Endothelial cell of umbilical vein (primary cell): ENCODE measurements at regions not wholly inside any gene's neighbourhood (a gene's known extent, or its start where the extent isn't known, plus 50 kb on each side); places are given as distances from the start of the nearest gene placed in this dataset.

ENCODE experiments used
- BruUV-seq: library from RNA; stranded (reverse); fragments of 400-500 nt; replicated peaks from 2 replicates; lab custom pipeline; 2021; lab: Mats Ljungman, UMichigan
- CTCF ChIA-PET: fragments of 300-600, 350-600 bp; sonication (Branson Sonifier 250); formaldehyde crosslinking; loops from one replicate; lab custom pipeline; 2021; ENCODE audit warnings: antibody characterized with exemption, inconsistent platforms; lab: Charles Lee
- POLR2A ChIA-PET: fragments of 300-600, 350-600 bp; sonication (Branson Sonifier 250); formaldehyde crosslinking; loops from one replicate; lab custom pipeline; 2021; ENCODE audit warnings: antibody characterized with exemption, inconsistent platforms; lab: Charles Lee
- DNase-seq: peaks from one replicate; pipeline ENCODE4 v3.0.0-alpha.2; 2011; ENCODE audit warnings: low read depth, low spot score
- FAIRE-seq: peaks from 2 replicates; lab custom pipeline; 2011; peaks lifted over from hg19 to GRCh38; lab: Jason Lieb, UNC
- H2AFZ ChIP-seq: 2 replicates; pipeline ENCODE4 v1.6.0; 2012; ENCODE audit warnings: low read depth, low read length, control low read depth, inconsistent platforms
- H3K27ac ChIP-seq: 2 replicates; pipeline ENCODE4 v1.5.1; 2011; ENCODE audit warnings: low read depth, mild to moderate bottlenecking, control low read depth, low read length, moderate library complexity; ENCODE audit not compliant: insufficient read depth
- H3K27me3 ChIP-seq, 2 experiments: 2 replicates each; pipeline versions ENCODE4 v1.6.0 to v1.6.1; 2011; ENCODE audit warnings: low read length in 2 of 2, mixed read lengths in 1 of 2; ENCODE audit not compliant: control insufficient read depth in 2 of 2, insufficient read depth in 2 of 2
- H3K36me3 ChIP-seq, 2 experiments: 2 replicates in 1 of 2; 3 replicates in 1 of 2; pipeline ENCODE4 v1.5.1; 2011; ENCODE audit warnings: low read length in 2 of 2, mild to moderate bottlenecking in 1 of 2, moderate library complexity in 1 of 2; ENCODE audit not compliant: control insufficient read depth in 2 of 2, insufficient read depth in 2 of 2; ENCODE audit errors: extremely low read depth in 1 of 2
- H3K4me1 ChIP-seq: 3 replicates; pipeline ENCODE4 v1.5.1; 2011; ENCODE audit warnings: mild to moderate bottlenecking, low read length; ENCODE audit not compliant: control insufficient read depth, insufficient read depth; ENCODE audit errors: extremely low read depth
- H3K4me2 ChIP-seq: 2 replicates; pipeline ENCODE4 v1.6.1; 2011; ENCODE audit warnings: low read length, control low read depth, mixed read lengths; ENCODE audit not compliant: insufficient read depth
- H3K4me3 ChIP-seq, 3 experiments: fragments of 200-600 bp in 1 of 3; sonication (generic), shearing (Covaris generic) in 1 of 3; replicated peaks in 1 of 3; 2 replicates each; pipeline ENCODE4 v1.5.1; 2011 to 2016; ENCODE audit warnings: control low read depth in 3 of 3, low read length in 3 of 3, mild to moderate bottlenecking in 2 of 3, inconsistent platforms in 1 of 3, low read depth in 1 of 3, moderate library complexity in 1 of 3; ENCODE audit not compliant: insufficient read depth in 1 of 3
- H3K79me2 ChIP-seq: 2 replicates; pipeline ENCODE4 v1.6.0; 2012; ENCODE audit warnings: low read length, inconsistent platforms; ENCODE audit not compliant: control insufficient read depth, insufficient read depth
- H3K9ac ChIP-seq: replicated peaks from 2 replicates; pipeline ENCODE3; 2011; ENCODE audit warnings: low read length, control low read depth; ENCODE audit not compliant: insufficient read depth; ENCODE audit errors: extremely low read depth
- H3K9me1 ChIP-seq: replicated peaks from 3 replicates; pipeline ENCODE4 v1.6.0; 2011; ENCODE audit warnings: mild to moderate bottlenecking, low read length; ENCODE audit not compliant: control insufficient read depth, insufficient read depth; ENCODE audit errors: extremely low read depth
- H3K9me3 ChIP-seq: replicated peaks from 2 replicates; pipeline ENCODE4 v1.5.1; 2012; ENCODE audit warnings: low read length, inconsistent platforms; ENCODE audit not compliant: control insufficient read depth, insufficient read depth
- H4K20me1 ChIP-seq: replicated peaks from 2 replicates; pipeline ENCODE3; 2011; ENCODE audit warnings: mild to moderate bottlenecking, low read length; ENCODE audit not compliant: control insufficient read depth, insufficient read depth; ENCODE audit errors: extremely low read depth
- CTCF ChIP-seq, 2 donors: IDR thresholded peaks; 1 replicate in 1 of 2; 2 replicates in 1 of 2; pipeline ENCODE4 v1.5.1; 2011; ENCODE audit warnings: low read length in 2 of 2, mild to moderate bottlenecking in 2 of 2, moderate library complexity in 2 of 2, control low read depth in 1 of 2, inconsistent platforms in 1 of 2, low read depth in 1 of 2; ENCODE audit not compliant: insufficient read depth in 1 of 2; ENCODE audit errors: extremely low read depth in 1 of 2
- EZH2 ChIP-seq: IDR thresholded peaks from 2 replicates; pipeline ENCODE4 v1.6.1; 2012; ENCODE audit warnings: borderline replicate concordance, low read depth, mild to moderate bottlenecking, moderate library complexity, low read length, inconsistent platforms; ENCODE audit not compliant: severe bottlenecking
- FOS ChIP-seq: IDR thresholded peaks from 2 replicates; pipeline ENCODE4 v1.6.1; 2011; ENCODE audit warnings: mild to moderate bottlenecking, low read length, moderate library complexity, borderline replicate concordance; ENCODE audit not compliant: insufficient read depth
- GATA2 ChIP-seq: IDR thresholded peaks from 2 replicates; pipeline ENCODE4 v1.7.0; 2011; ENCODE audit warnings: low read depth, mild to moderate bottlenecking, moderate library complexity, mixed read lengths, low read length; ENCODE audit not compliant: insufficient read length, insufficient read depth
- JUN ChIP-seq: IDR thresholded peaks from 2 replicates; pipeline ENCODE4 v1.6.1; 2011; ENCODE audit warnings: borderline replicate concordance, low read depth; ENCODE audit not compliant: insufficient read length, insufficient read depth
- MYC ChIP-seq: IDR thresholded peaks from one replicate; pipeline ENCODE4 v1.6.1; 2011; ENCODE audit warnings: mild to moderate bottlenecking, low read depth, low read length
- POLR2A ChIP-seq: IDR thresholded peaks from 2 replicates; pipeline ENCODE4 v1.6.1; 2012; ENCODE audit warnings: low read depth, mild to moderate bottlenecking, control low read depth, low read length
- POLR2AphosphoS5 ChIP-seq: IDR thresholded peaks from 2 replicates; pipeline ENCODE4 v1.6.1; 2012; ENCODE audit warnings: low read depth, mild to moderate bottlenecking, control low read depth, low read length, moderate library complexity; ENCODE audit not compliant: insufficient read depth
- dilution Hi-C: fragments of 300-500 bp; cut with MboI; formaldehyde crosslinking; loops from one replicate; pipeline ENCODE4 v1.15.0; 2019; ENCODE audit warnings: low sequenced_read_pairs; ENCODE audit not compliant: extremely low pct_ligation_motif_present
- intact Hi-C: fragments of 100-400 bp; cut with micrococcal nuclease; formaldehyde crosslinking; loops from one replicate; pipeline ENCODE4 v1.10.0; 2022
- TF ChIP-seq, protein P1 (sequence below): IDR thresholded peaks from 2 replicates; pipeline ENCODE4 v1.6.1; 2011; ENCODE audit not compliant: insufficient read depth, insufficient read length

DNA sequence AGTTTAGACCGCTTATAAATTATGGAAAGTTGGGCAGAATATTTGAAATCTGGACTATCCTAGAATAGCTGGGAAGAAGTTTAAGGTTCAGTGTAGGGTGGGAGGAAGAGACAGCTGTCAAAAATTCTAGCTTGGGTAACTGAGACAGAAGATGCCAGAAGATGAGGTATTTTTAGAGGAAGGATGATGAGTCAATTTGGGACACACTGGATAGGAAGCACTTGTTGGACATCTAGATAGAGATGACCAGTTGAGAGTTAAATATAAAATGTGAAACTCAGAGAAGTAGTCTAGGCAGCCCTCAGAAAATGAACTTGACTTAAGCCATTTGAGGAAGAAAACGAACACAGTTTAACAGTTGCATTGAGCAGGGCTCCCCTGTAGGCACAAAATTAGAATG, 137.9 kb upstream of the MAP9 start:
- Histone ChIP-seq H3K9ac (no peak overlapping the region), H3K4me3 (no peak overlapping the region), H4K20me1 (no peaks in the 10 kb centered on the region), H2AFZ (no peak overlapping the region), H3K36me3 (no peaks in the 10 kb centered on the region), H3K4me1 (peaks cover 5% of the 10 kb centered on the region), H3K27me3 (no peaks in the 10 kb centered on the region), H3K9me3 (no peaks in the 10 kb centered on the region), H3K4me2 (no peak overlapping the region), H3K9me1 (no peaks in the 10 kb centered on the region), H3K27ac (no peak overlapping the region), H3K79me2 (no peaks in the 10 kb centered on the region)
- DNase-seq = no peak
- POLR2A ChIA-PET = no interaction called here
- intact Hi-C loops = loop anchor here (5.0 kb wide), 1 partner anchor 72 kb away; no protein-coding TSS in a partner anchor
- no peak for FAIRE-seq
- dilution Hi-C loops = no loop called here
- CTCF ChIA-PET = interaction anchor here (0.6 to 1.0 kb wide), 2 partner anchors 40 to 102 kb away, joined by 3 read pairs; no protein-coding TSS in a partner anchor
- no peak for TF ChIP-seq GATA2
- TF ChIP-seq CTCF (IDR thresholded peaks at IDR 0.05; ENCODE audit: extremely low read depth in 1 of 2, insufficient read depth in 1 of 2, low read depth in 1 of 2, low read length in 2 of 2) = no peak
- TF ChIP-seq, protein P1, sequence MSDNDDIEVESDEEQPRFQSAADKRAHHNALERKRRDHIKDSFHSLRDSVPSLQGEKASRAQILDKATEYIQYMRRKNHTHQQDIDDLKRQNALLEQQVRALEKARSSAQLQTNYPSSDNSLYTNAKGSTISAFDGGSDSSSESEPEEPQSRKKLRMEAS = no peak
- TF ChIP-seq POLR2A = no peak
- no peak for TF ChIP-seq EZH2
- TF ChIP-seq POLR2AphosphoS5 = no peak
- TF ChIP-seq FOS = no peak
- no peak for TF ChIP-seq MYC
- no peak for TF ChIP-seq JUN
- BruUV-seq = no TSS peak
